ENCODE measurements at regions not wholly inside any gene's neighbourhood (a gene's known extent, or its start where the extent isn't known, plus 50 kb on each side); places are given as distances from the start of the nearest gene placed in this dataset.

DNA sequence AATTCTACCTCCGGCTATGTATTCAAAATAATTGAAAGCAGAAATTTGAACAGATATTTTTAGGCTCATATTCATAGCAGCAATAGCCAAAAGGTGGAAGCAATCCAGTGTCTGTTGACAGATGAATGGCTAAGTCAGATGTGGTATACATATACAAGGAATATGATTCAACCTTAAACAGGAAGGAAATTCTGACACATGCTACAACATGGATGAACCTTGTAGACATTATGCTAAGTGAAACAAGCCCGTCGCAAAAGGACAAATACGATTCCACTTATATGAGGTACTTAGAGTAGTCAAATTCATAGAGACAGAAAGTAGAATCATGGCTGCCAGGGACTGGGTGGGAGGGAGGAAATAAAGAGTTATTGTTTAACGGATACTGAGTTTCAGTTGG lies 331.6 kb downstream of the PCNX1 start:
- no peak overlapping the region for H2AFZ ChIP-seq (ENCODE audit: low read depth, low read length)
- in situ Hi-C loops (cut with MboI) (no loop called here), intact Hi-C loops (cut with micrococcal nuclease) (no loop called here)
- no peaks in the 10 kb centered on the region for H3K9me3 ChIP-seq (replicated peaks; ENCODE audit: control insufficient read depth, insufficient read depth, low read depth, low read length)
- FAIRE-seq = no peak
- TF ChIP-seq, protein P1, sequence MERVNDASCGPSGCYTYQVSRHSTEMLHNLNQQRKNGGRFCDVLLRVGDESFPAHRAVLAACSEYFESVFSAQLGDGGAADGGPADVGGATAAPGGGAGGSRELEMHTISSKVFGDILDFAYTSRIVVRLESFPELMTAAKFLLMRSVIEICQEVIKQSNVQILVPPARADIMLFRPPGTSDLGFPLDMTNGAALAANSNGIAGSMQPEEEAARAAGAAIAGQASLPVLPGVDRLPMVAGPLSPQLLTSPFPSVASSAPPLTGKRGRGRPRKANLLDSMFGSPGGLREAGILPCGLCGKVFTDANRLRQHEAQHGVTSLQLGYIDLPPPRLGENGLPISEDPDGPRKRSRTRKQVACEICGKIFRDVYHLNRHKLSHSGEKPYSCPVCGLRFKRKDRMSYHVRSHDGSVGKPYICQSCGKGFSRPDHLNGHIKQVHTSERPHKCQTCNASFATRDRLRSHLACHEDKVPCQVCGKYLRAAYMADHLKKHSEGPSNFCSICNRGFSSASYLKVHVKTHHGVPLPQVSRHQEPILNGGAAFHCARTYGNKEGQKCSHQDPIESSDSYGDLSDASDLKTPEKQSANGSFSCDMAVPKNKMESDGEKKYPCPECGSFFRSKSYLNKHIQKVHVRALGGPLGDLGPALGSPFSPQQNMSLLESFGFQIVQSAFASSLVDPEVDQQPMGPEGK (CRISPR knock-in tag; IDR thresholded peaks at IDR 0.05; ENCODE audit: borderline replicate concordance) = no peak
- DNase-seq (ENCODE audit: extremely low read depth in 1 of 4, low spot score in 3 of 4) = no peak
- no peaks in the 10 kb centered on the region for H3K9me1 ChIP-seq (ENCODE audit: control insufficient read depth, insufficient read depth, low read length)
- H4K20me1 ChIP-seq (replicated peaks; ENCODE audit: control insufficient read depth, insufficient read depth, low read length) = no peaks in the 10 kb centered on the region
- H3K27ac ChIP-seq (ENCODE audit: extremely low read depth, low read depth, low read length) = no peak overlapping the region
- 33% methylated on average over 5 of the region's 5 CpGs for WGBS (ENCODE audit: insufficient coverage, low coverage, missing lambda C conversion rate)
- H3K79me2 ChIP-seq (ENCODE audit: control insufficient read depth, insufficient read depth, low read length) = no peaks in the 10 kb centered on the region
- H3K27me3 ChIP-seq (ENCODE audit: control insufficient read depth in 2 of 2, insufficient read depth in 2 of 2, low read length in 2 of 2) = no peaks in the 10 kb centered on the region; a peak in 1 of 5 replicates
- H3K36me3 ChIP-seq (ENCODE audit: control insufficient read depth, insufficient read depth, low read length) = no peaks in the 10 kb centered on the region
- POLR2A ChIA-PET = no interaction called here
- no peak overlapping the region for H3K9ac ChIP-seq (ENCODE audit: insufficient read depth in 1 of 2, low read depth in 2 of 2, low read length in 2 of 2)
- BruUV-seq (replicated peaks) = no TSS peak
- H3K4me3 ChIP-seq = no peak overlapping the region
- no peak overlapping the region for H3K4me2 ChIP-seq (ENCODE audit: insufficient read depth, low read length)
- CTCF ChIA-PET (ENCODE audit: low intra/inter-chr PET ratio) = no interaction called here
- H3K4me1 ChIP-seq (replicated peaks in 1 of 2; ENCODE audit: control insufficient read depth in 2 of 2, insufficient read depth in 2 of 2, low read length in 2 of 2) = no peaks in the 10 kb centered on the region
- ATAC-seq = no peak

DNA sequence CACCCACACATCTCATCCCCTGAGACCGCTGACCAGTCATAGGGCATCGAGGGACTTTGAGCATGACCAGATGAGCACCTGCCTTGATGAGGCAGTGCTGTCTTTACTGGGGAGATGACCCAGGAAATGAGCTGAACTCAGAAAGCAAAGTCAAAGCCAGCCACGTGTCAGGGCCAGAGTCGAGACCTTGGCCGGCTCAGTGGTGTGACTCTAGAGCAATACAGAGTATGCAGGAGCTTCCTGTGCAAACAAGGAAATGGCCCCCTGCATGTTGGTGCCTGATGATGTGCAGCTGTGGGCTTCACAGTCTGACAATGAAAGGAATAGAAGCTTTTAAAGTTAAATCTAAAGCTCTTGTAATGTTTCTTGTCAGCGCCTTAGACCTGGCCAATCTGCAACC lies 332.9 kb downstream of the PCNX1 start:
- POLR2A ChIA-PET = no interaction called here
- no TSS peak for BruUV-seq (replicated peaks)
- no peaks in the 10 kb centered on the region for H4K20me1 ChIP-seq (replicated peaks; ENCODE audit: control insufficient read depth, insufficient read depth, low read length)
- TF ChIP-seq ZNF134 (CRISPR knock-in tag; conservative IDR thresholded peaks at IDR 0.05) = no peak
- TF ChIP-seq ZNF239 (CRISPR knock-in tag; IDR thresholded peaks at IDR 0.05) = no peak
- TF ChIP-seq ZNF766 (CRISPR knock-in tag; conservative IDR thresholded peaks at IDR 0.05) = no peak
- TF ChIP-seq, protein P2, sequence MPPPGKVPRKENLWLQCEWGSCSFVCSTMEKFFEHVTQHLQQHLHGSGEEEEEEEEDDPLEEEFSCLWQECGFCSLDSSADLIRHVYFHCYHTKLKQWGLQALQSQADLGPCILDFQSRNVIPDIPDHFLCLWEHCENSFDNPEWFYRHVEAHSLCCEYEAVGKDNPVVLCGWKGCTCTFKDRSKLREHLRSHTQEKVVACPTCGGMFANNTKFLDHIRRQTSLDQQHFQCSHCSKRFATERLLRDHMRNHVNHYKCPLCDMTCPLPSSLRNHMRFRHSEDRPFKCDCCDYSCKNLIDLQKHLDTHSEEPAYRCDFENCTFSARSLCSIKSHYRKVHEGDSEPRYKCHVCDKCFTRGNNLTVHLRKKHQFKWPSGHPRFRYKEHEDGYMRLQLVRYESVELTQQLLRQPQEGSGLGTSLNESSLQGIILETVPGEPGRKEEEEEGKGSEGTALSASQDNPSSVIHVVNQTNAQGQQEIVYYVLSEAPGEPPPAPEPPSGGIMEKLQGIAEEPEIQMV (tag; conservative IDR thresholded peaks at IDR 0.05; ENCODE audit: low read depth) = no peak
- no peak for TF ChIP-seq COPS2 (conservative IDR thresholded peaks at IDR 0.05)
- no peak for TF ChIP-seq CAMTA2 (CRISPR knock-in tag; conservative IDR thresholded peaks at IDR 0.05)
- TF ChIP-seq ZNF699 (CRISPR knock-in tag; IDR thresholded peaks at IDR 0.05; ENCODE audit: insufficient replicate concordance) = no peak
- TF ChIP-seq, protein P3, sequence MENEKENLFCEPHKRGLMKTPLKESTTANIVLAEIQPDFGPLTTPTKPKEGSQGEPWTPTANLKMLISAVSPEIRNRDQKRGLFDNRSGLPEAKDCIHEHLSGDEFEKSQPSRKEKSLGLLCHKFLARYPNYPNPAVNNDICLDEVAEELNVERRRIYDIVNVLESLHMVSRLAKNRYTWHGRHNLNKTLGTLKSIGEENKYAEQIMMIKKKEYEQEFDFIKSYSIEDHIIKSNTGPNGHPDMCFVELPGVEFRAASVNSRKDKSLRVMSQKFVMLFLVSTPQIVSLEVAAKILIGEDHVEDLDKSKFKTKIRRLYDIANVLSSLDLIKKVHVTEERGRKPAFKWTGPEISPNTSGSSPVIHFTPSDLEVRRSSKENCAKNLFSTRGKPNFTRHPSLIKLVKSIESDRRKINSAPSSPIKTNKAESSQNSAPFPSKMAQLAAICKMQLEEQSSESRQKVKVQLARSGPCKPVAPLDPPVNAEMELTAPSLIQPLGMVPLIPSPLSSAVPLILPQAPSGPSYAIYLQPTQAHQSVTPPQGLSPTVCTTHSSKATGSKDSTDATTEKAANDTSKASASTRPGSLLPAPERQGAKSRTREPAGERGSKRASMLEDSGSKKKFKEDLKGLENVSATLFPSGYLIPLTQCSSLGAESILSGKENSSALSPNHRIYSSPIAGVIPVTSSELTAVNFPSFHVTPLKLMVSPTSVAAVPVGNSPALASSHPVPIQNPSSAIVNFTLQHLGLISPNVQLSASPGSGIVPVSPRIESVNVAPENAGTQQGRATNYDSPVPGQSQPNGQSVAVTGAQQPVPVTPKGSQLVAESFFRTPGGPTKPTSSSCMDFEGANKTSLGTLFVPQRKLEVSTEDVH (IDR thresholded peaks at IDR 0.05; ENCODE audit: low read depth, partially characterized antibody) = no peak

More for the DNA sequence above, 332.9 kb downstream of the PCNX1 start:
- H3K4me1 ChIP-seq (replicated peaks in 1 of 2; ENCODE audit: control insufficient read depth in 2 of 2, insufficient read depth in 2 of 2, low read length in 2 of 2) = no peaks in the 10 kb centered on the region
- DNase-seq (ENCODE audit: extremely low read depth in 1 of 4, low spot score in 3 of 4) (no peak), ATAC-seq (no peak), FAIRE-seq (no peak)
- in situ Hi-C loops (cut with MboI) = no loop called here
- H3K9me3 ChIP-seq (replicated peaks; ENCODE audit: control insufficient read depth, insufficient read depth, low read depth, low read length) = no peaks in the 10 kb centered on the region
- WGBS (ENCODE audit: insufficient coverage, low coverage, missing lambda C conversion rate) = 13% methylated on average over 6 of the region's 6 CpGs
- H3K4me3 ChIP-seq = no peak overlapping the region
- H3K9ac ChIP-seq (ENCODE audit: insufficient read depth in 1 of 2, low read depth in 2 of 2, low read length in 2 of 2) = no peak overlapping the region
- no peak overlapping the region for H3K4me2 ChIP-seq (ENCODE audit: insufficient read depth, low read length)
- no peaks in the 10 kb centered on the region for H3K9me1 ChIP-seq (ENCODE audit: control insufficient read depth, insufficient read depth, low read length)
- no peaks in the 10 kb centered on the region for H3K36me3 ChIP-seq (ENCODE audit: control insufficient read depth, insufficient read depth, low read length)
- no peak overlapping the region for H3K27ac ChIP-seq (ENCODE audit: extremely low read depth, low read depth, low read length)
- intact Hi-C loops (cut with micrococcal nuclease) = no loop called here
- H3K27me3 ChIP-seq (ENCODE audit: control insufficient read depth in 2 of 2, insufficient read depth in 2 of 2, low read length in 2 of 2) = no peaks in the 10 kb centered on the region; a peak in 1 of 5 replicates
- no peaks in the 10 kb centered on the region for H3K79me2 ChIP-seq (ENCODE audit: control insufficient read depth, insufficient read depth, low read length)
- CTCF ChIA-PET (ENCODE audit: low intra/inter-chr PET ratio) = no interaction called here
- no peak overlapping the region for H2AFZ ChIP-seq (ENCODE audit: low read depth, low read length)

All from K562 (cell line).